ENCODE measurements at regions not wholly inside any gene's neighbourhood (a gene's known extent, or its start where the extent isn't known, plus 50 kb on each side); places are given as distances from the start of the nearest gene placed in this dataset.

GRCh38 chr1:73097917-73098316 is 815.6 kb upstream of the NEGR1 start:
- Histone ChIP-seq H3K9ac (replicated peaks; ENCODE audit: extremely low read depth, insufficient read depth, low read length) (no peak overlapping the region), H4K20me1 (replicated peaks; ENCODE audit: control insufficient read depth, extremely low read depth, insufficient read depth, low read length) (no peaks in the 10 kb centered on the region), H3K27me3 (ENCODE audit: control insufficient read depth in 2 of 2, insufficient read depth in 2 of 2, low read length in 2 of 2) (no peaks in the 10 kb centered on the region), H3K4me2 (ENCODE audit: insufficient read depth, low read length) (no peak overlapping the region), H3K9me1 (replicated peaks; ENCODE audit: control insufficient read depth, extremely low read depth, insufficient read depth, low read length) (no peaks in the 10 kb centered on the region), H3K9me3 (replicated peaks; ENCODE audit: control insufficient read depth, insufficient read depth, low read length) (no peaks in the 10 kb centered on the region), H2AFZ (ENCODE audit: low read depth, low read length) (no peak overlapping the region), H3K27ac (ENCODE audit: insufficient read depth, low read depth, low read length) (no peak overlapping the region), H3K4me3 (replicated peaks in 1 of 3; ENCODE audit: insufficient read depth in 1 of 3, low read depth in 1 of 3, low read length in 3 of 3) (no peak overlapping the region), H3K36me3 (ENCODE audit: control insufficient read depth in 2 of 2, extremely low read depth in 1 of 2, insufficient read depth in 2 of 2, low read length in 2 of 2) (no peaks in the 10 kb centered on the region), H3K4me1 (ENCODE audit: control insufficient read depth, extremely low read depth, insufficient read depth, low read length) (no peaks in the 10 kb centered on the region), H3K79me2 (ENCODE audit: control insufficient read depth, insufficient read depth, low read length) (no peaks in the 10 kb centered on the region)
- ChIA-PET POLR2A (no interaction called here), CTCF (no interaction called here)
- DNase-seq (ENCODE audit: low read depth, low spot score) (no peak), FAIRE-seq (no peak)
- no peak for TF ChIP-seq POLR2A (IDR thresholded peaks at IDR 0.05; ENCODE audit: low read depth, low read length)
- TF ChIP-seq CTCF (IDR thresholded peaks at IDR 0.05; ENCODE audit: extremely low read depth in 1 of 2, insufficient read depth in 1 of 2, low read depth in 1 of 2, low read length in 2 of 2), result no peak
- TF ChIP-seq FOS (IDR thresholded peaks at IDR 0.05; ENCODE audit: borderline replicate concordance, insufficient read depth, low read length), result no peak
- no peak for TF ChIP-seq MYC (IDR thresholded peaks at IDR 0.05; ENCODE audit: low read depth, low read length)
- no peak for TF ChIP-seq GATA2 (IDR thresholded peaks at IDR 0.05; ENCODE audit: insufficient read depth, insufficient read length, low read depth, low read length)
- no peak for TF ChIP-seq EZH2 (IDR thresholded peaks at IDR 0.05; ENCODE audit: borderline replicate concordance, low read depth, low read length, severe bottlenecking)
- intact Hi-C loops (cut with micrococcal nuclease), result no loop called here
- no TSS peak for BruUV-seq (replicated peaks)
- dilution Hi-C loops (cut with MboI; ENCODE audit: extremely low pct_ligation_motif_present, low sequenced_read_pairs), result no loop called here

- POLR2A ChIA-PET, result no interaction called here
- no peaks in the 10 kb centered on the region for H3K9me1 ChIP-seq (replicated peaks; ENCODE audit: control insufficient read depth, extremely low read depth, insufficient read depth, low read length)
- H3K36me3 ChIP-seq (ENCODE audit: control insufficient read depth in 2 of 2, extremely low read depth in 1 of 2, insufficient read depth in 2 of 2, low read length in 2 of 2), result no peaks in the 10 kb centered on the region
- BruUV-seq (replicated peaks), result no TSS peak
- DNase-seq (ENCODE audit: low read depth, low spot score) (no peak), FAIRE-seq (no peak)
- CTCF ChIA-PET, result no interaction called here
- no peaks in the 10 kb centered on the region for H3K27me3 ChIP-seq (ENCODE audit: control insufficient read depth in 2 of 2, insufficient read depth in 2 of 2, low read length in 2 of 2)
- TF ChIP-seq CTCF (IDR thresholded peaks at IDR 0.05; ENCODE audit: extremely low read depth in 1 of 2, insufficient read depth in 1 of 2, low read depth in 1 of 2, low read length in 2 of 2) (no peak), MAX (IDR thresholded peaks at IDR 0.05; ENCODE audit: insufficient read depth, insufficient read length) (no peak), FOS (IDR thresholded peaks at IDR 0.05; ENCODE audit: borderline replicate concordance, insufficient read depth, low read length) (no peak), GATA2 (IDR thresholded peaks at IDR 0.05; ENCODE audit: insufficient read depth, insufficient read length, low read depth, low read length) (no peak), MYC (IDR thresholded peaks at IDR 0.05; ENCODE audit: low read depth, low read length) (no peak), POLR2A (IDR thresholded peaks at IDR 0.05; ENCODE audit: low read depth, low read length) (no peak), POLR2AphosphoS5 (IDR thresholded peaks at IDR 0.05; ENCODE audit: insufficient read depth, low read depth, low read length) (no peak), EZH2 (IDR thresholded peaks at IDR 0.05; ENCODE audit: borderline replicate concordance, low read depth, low read length, severe bottlenecking) (no peak), JUN (IDR thresholded peaks at IDR 0.05; ENCODE audit: borderline replicate concordance, insufficient read depth, insufficient read length, low read depth) (no peak)
- no peaks in the 10 kb centered on the region for H3K9me3 ChIP-seq (replicated peaks; ENCODE audit: control insufficient read depth, insufficient read depth, low read length)
- dilution Hi-C loops (cut with MboI; ENCODE audit: extremely low pct_ligation_motif_present, low sequenced_read_pairs), result no loop called here
- H2AFZ ChIP-seq (ENCODE audit: low read depth, low read length), result no peak overlapping the region
- no peaks in the 10 kb centered on the region for H3K79me2 ChIP-seq (ENCODE audit: control insufficient read depth, insufficient read depth, low read length)
- H4K20me1 ChIP-seq (replicated peaks; ENCODE audit: control insufficient read depth, extremely low read depth, insufficient read depth, low read length), result no peaks in the 10 kb centered on the region
- no peaks in the 10 kb centered on the region for H3K4me1 ChIP-seq (ENCODE audit: control insufficient read depth, extremely low read depth, insufficient read depth, low read length)
- no peak overlapping the region for H3K4me3 ChIP-seq (replicated peaks in 1 of 3; ENCODE audit: insufficient read depth in 1 of 3, low read depth in 1 of 3, low read length in 3 of 3)
- intact Hi-C loops (cut with micrococcal nuclease), result no loop called here
- H3K9ac ChIP-seq (replicated peaks; ENCODE audit: extremely low read depth, insufficient read depth, low read length), result no peak overlapping the region
- H3K27ac ChIP-seq (ENCODE audit: insufficient read depth, low read depth, low read length), result no peak overlapping the region
- H3K4me2 ChIP-seq (ENCODE audit: insufficient read depth, low read length), result no peak overlapping the region
Measured at GRCh38 chr1:73096841-73097240, 814.5 kb upstream of the NEGR1 start.

Data from endothelial cell of umbilical vein (primary cell).